ENCODE measurements at regions not wholly inside any gene's neighbourhood (a gene's known extent, or its start where the extent isn't known, plus 50 kb on each side); places are given as distances from the start of the nearest gene placed in this dataset.

- Histone ChIP-seq H4K20me1 (ENCODE audit: insufficient read depth, low read length) (no peaks in the 10 kb centered on the region), H3K36me3 (ENCODE audit: insufficient read depth, low read length) (no peaks in the 10 kb centered on the region), H3K27me3 (ENCODE audit: insufficient read depth, low read length, poor library complexity) (no peaks in the 10 kb centered on the region), H2AFZ (ENCODE audit: low read depth, low read length) (no peak overlapping the region), H3K27ac (ENCODE audit: low read length) (no peak overlapping the region), H3K9ac (ENCODE audit: low read depth, low read length) (no peak overlapping the region), H3K79me2 (ENCODE audit: insufficient read depth, low read length) (no peaks in the 10 kb centered on the region), H3K4me2 (ENCODE audit: insufficient read depth, low read length) (no peak overlapping the region), H3K4me3 (ENCODE audit: low read depth in 1 of 2, low read length in 2 of 2) (no peak overlapping the region), H3K4me1 (ENCODE audit: insufficient read depth, low read length) (no peaks in the 10 kb centered on the region), H3K9me3 (ENCODE audit: insufficient read depth, low read length, severe bottlenecking) (peaks cover 10% of the 10 kb centered on the region)
- no peak for ATAC-seq (ENCODE audit: insufficient read depth, low read depth)
- no peak for DNase-seq
- no peak for TF ChIP-seq EZH2 (IDR thresholded peaks at IDR 0.05; ENCODE audit: borderline replicate concordance, low read depth, low read length, severe bottlenecking)
- TF ChIP-seq, protein P1, sequence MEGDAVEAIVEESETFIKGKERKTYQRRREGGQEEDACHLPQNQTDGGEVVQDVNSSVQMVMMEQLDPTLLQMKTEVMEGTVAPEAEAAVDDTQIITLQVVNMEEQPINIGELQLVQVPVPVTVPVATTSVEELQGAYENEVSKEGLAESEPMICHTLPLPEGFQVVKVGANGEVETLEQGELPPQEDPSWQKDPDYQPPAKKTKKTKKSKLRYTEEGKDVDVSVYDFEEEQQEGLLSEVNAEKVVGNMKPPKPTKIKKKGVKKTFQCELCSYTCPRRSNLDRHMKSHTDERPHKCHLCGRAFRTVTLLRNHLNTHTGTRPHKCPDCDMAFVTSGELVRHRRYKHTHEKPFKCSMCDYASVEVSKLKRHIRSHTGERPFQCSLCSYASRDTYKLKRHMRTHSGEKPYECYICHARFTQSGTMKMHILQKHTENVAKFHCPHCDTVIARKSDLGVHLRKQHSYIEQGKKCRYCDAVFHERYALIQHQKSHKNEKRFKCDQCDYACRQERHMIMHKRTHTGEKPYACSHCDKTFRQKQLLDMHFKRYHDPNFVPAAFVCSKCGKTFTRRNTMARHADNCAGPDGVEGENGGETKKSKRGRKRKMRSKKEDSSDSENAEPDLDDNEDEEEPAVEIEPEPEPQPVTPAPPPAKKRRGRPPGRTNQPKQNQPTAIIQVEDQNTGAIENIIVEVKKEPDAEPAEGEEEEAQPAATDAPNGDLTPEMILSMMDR (IDR thresholded peaks at IDR 0.05; ENCODE audit: borderline replicate concordance, extremely low read depth, low read length, poor library complexity, severe bottlenecking) = no peak
These were observed 102.2 kb downstream of the KIF26A start for GRCh38 chr14:104240434-104241157.

GRCh38 chr14:104243200-104243599, 104.8 kb downstream of the KIF26A start:
- Histone ChIP-seq H3K27ac (ENCODE audit: low read length) (no peak overlapping the region), H3K27me3 (ENCODE audit: insufficient read depth, low read length, poor library complexity) (no peaks in the 10 kb centered on the region)

DNA sequence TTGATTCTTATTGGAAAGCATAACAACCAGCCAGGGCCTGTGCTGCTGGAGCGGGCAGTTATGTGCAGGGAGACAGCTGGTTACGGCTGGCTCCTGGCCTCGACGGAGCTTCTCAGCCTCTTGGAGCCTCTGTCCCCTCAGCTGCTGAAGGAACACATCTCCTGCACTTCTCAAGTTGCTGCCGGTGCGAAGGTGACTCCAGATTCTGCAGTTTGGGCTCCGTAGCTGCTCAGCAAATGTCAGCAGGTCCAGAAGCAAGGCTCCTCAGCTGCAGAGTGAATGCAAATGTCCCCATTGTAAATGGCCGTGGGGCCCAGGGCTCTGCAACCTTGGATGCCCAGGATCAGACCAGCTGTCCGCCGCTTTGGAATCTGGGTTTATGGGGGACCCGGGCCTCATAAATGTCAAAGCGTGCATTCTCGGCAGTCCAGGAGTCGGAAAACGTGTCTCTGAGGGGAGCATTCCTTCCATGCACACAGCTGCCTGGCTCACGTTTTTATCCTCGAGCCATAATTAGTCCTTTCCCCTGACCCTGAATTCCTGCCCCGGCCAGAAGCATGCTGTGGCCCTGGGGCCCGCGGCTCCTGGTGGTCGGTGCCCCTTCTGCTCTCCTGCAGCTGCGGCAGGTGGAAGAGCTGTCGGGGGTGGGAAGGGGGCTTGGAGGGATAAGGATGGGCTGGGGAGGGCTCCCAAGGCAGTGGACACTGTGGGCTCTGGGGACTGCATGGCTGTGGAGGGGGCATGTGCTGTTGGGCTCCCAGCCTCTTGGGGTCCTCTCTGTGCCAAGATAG, 106.0 kb downstream of the KIF26A start:
- no peaks in the 10 kb centered on the region for H3K36me3 ChIP-seq (ENCODE audit: insufficient read depth, low read length)
- H3K4me2 ChIP-seq (ENCODE audit: insufficient read depth, low read length) = no peak overlapping the region
- DNase-seq = no peak
- H3K27ac ChIP-seq (ENCODE audit: low read length) = no peak overlapping the region
- no peaks in the 10 kb centered on the region for H3K4me1 ChIP-seq (ENCODE audit: insufficient read depth, low read length)
- no peaks in the 10 kb centered on the region for H3K27me3 ChIP-seq (ENCODE audit: insufficient read depth, low read length, poor library complexity)
- no peak overlapping the region for H2AFZ ChIP-seq (ENCODE audit: low read depth, low read length)
- H3K4me3 ChIP-seq (ENCODE audit: low read depth in 1 of 2, low read length in 2 of 2) = no peak overlapping the region
- no peak for ATAC-seq (ENCODE audit: insufficient read depth, low read depth)
- H3K9ac ChIP-seq (ENCODE audit: low read depth, low read length) = no peak overlapping the region
- H3K79me2 ChIP-seq (ENCODE audit: insufficient read depth, low read length) = no peaks in the 10 kb centered on the region
- peaks cover 9% of the 10 kb centered on the region for H3K9me3 ChIP-seq (ENCODE audit: insufficient read depth, low read length, severe bottlenecking)
- H4K20me1 ChIP-seq (ENCODE audit: insufficient read depth, low read length) = no peaks in the 10 kb centered on the region
- TF ChIP-seq EZH2 (IDR thresholded peaks at IDR 0.05; ENCODE audit: borderline replicate concordance, low read depth, low read length, severe bottlenecking) = no peak
- TF ChIP-seq, protein P1 (IDR thresholded peaks at IDR 0.05; ENCODE audit: borderline replicate concordance, extremely low read depth, low read length, poor library complexity, severe bottlenecking) = no peak

More at GRCh38 chr14:104243200-104243599, 104.8 kb downstream of the KIF26A start:
- ATAC-seq (ENCODE audit: insufficient read depth, low read depth) (no peak), DNase-seq (no peak)
- no peak overlapping the region for H2AFZ ChIP-seq (ENCODE audit: low read depth, low read length)
- H3K4me3 ChIP-seq (ENCODE audit: low read depth in 1 of 2, low read length in 2 of 2) = no peak overlapping the region
- no peak overlapping the region for H3K4me2 ChIP-seq (ENCODE audit: insufficient read depth, low read length)
- no peaks in the 10 kb centered on the region for H3K4me1 ChIP-seq (ENCODE audit: insufficient read depth, low read length)
- TF ChIP-seq, protein P1 (IDR thresholded peaks at IDR 0.05; ENCODE audit: borderline replicate concordance, extremely low read depth, low read length, poor library complexity, severe bottlenecking) = no peak
- TF ChIP-seq EZH2 (IDR thresholded peaks at IDR 0.05; ENCODE audit: borderline replicate concordance, low read depth, low read length, severe bottlenecking) = no peak
- H3K79me2 ChIP-seq (ENCODE audit: insufficient read depth, low read length) = no peaks in the 10 kb centered on the region
- H3K9ac ChIP-seq (ENCODE audit: low read depth, low read length) = no peak overlapping the region
- H3K9me3 ChIP-seq (ENCODE audit: insufficient read depth, low read length, severe bottlenecking) = peaks cover 9% of the 10 kb centered on the region
- no peaks in the 10 kb centered on the region for H3K36me3 ChIP-seq (ENCODE audit: insufficient read depth, low read length)
- H4K20me1 ChIP-seq (ENCODE audit: insufficient read depth, low read length) = no peaks in the 10 kb centered on the region
